OCI-LY7 (cell line): ENCODE measurements at regions not wholly inside any gene's neighbourhood (a gene's known extent, or its start where the extent isn't known, plus 50 kb on each side); places are given as distances from the start of the nearest gene placed in this dataset.

ENCODE experiments used
- BruUV-seq: library from RNA; stranded (reverse); fragments of 400-500 nt; replicated peaks from 2 replicates; lab custom pipeline; 2021; lab: Mats Ljungman, UMichigan
- CTCF ChIA-PET: fragments of 300-600 bp; sonication (Branson Sonifier 250); formaldehyde crosslinking; loops from one replicate; lab custom pipeline; 2022; ENCODE audit warnings: antibody characterized with exemption; ENCODE audit not compliant: unreplicated experiment; lab: Charles Lee
- POLR2A ChIA-PET: fragments of 300-600 bp; sonication (Branson Sonifier 250); formaldehyde crosslinking; loops from one replicate; lab custom pipeline; 2022; ENCODE audit warnings: antibody characterized with exemption; lab: Charles Lee
- DNase-seq: peaks from one replicate; pipeline ENCODE4 v3.0.0-alpha.2; 2015; ENCODE audit warnings: low spot score
- H2AFZ ChIP-seq: fragments of 200-600 bp; sonication (generic), shearing (Covaris generic); 2 replicates; pipeline ENCODE4 v1.6.1; 2014; ENCODE audit warnings: mild to moderate bottlenecking, antibody characterized with exemption, low read length, moderate library complexity
- H3K27ac ChIP-seq: fragments of 200-600 bp; sonication (generic); 2 replicates; pipeline ENCODE4 v1.5.1; 2014; ENCODE audit warnings: mixed run types, low read depth, mild to moderate bottlenecking, moderate library complexity, low read length, inconsistent platforms; ENCODE audit not compliant: poor library complexity, severe bottlenecking
- H3K36me3 ChIP-seq: fragments of 200-600 bp; sonication (generic); 2 replicates; pipeline ENCODE4 v1.6.1; 2014; ENCODE audit warnings: mild to moderate bottlenecking, antibody characterized with exemption, low read length, moderate library complexity, mixed read lengths; ENCODE audit not compliant: insufficient read depth
- H3K4me1 ChIP-seq: fragments of 200-600 bp; sonication (generic); 2 replicates; pipeline ENCODE4 v1.5.1; 2014; ENCODE audit warnings: mild to moderate bottlenecking, low read length; ENCODE audit not compliant: insufficient read depth, poor library complexity, severe bottlenecking
- H3K4me2 ChIP-seq: fragments of 200-600 bp; sonication (generic); 2 replicates; pipeline ENCODE4 v1.6.1; 2014; ENCODE audit warnings: mild to moderate bottlenecking, low read length
- H3K4me3 ChIP-seq: fragments of 200-600 bp; sonication (generic); 2 replicates; pipeline ENCODE4 v1.5.1; 2014; ENCODE audit warnings: mild to moderate bottlenecking, low read depth, low read length; ENCODE audit not compliant: poor library complexity, severe bottlenecking
- H3K79me2 ChIP-seq: fragments of 200-600 bp; sonication (generic); 2 replicates; pipeline ENCODE4 v1.6.1; 2016; ENCODE audit warnings: low read depth, mild to moderate bottlenecking, low read length, moderate library complexity, mixed read lengths; ENCODE audit not compliant: insufficient read depth
- H3K9me2 ChIP-seq: fragments of 200-600 bp; sonication (generic); 2 replicates; pipeline ENCODE4 v1.6.1; 2016; ENCODE audit warnings: mild to moderate bottlenecking, low read length, mixed read lengths; ENCODE audit not compliant: insufficient read depth
- H3K9me3 ChIP-seq: fragments of 200-600 bp; sonication (generic); 2 replicates; pipeline ENCODE4 v1.6.1; 2014; ENCODE audit warnings: mild to moderate bottlenecking, mixed run types, low read length, mixed read lengths
- H4K20me1 ChIP-seq: fragments of 200-600 bp; sonication (generic); 2 replicates; pipeline ENCODE4 v1.6.1; 2014; ENCODE audit warnings: mild to moderate bottlenecking, antibody characterized with exemption, low read length, moderate library complexity, mixed read lengths; ENCODE audit not compliant: insufficient read depth
- EZH2phosphoT487 ChIP-seq: fragments of 200-600 bp; sonication (generic); IDR thresholded peaks from 2 replicates; pipeline ENCODE4 v1.6.1; 2018; ENCODE audit warnings: low read depth, borderline replicate concordance, mild to moderate bottlenecking, mixed run types, antibody characterized with exemption, low read length, moderate library complexity, mixed read lengths
- intact Hi-C: fragments of 100-400 bp; cut with micrococcal nuclease; formaldehyde crosslinking; loops from one replicate; pipeline ENCODE4 v1.10.0; 2022; ENCODE audit not compliant: unreplicated experiment
- TF ChIP-seq, protein P1 (sequence below): fragments of 200-600 bp; sonication (generic); conservative IDR thresholded peaks from 2 replicates; pipeline ENCODE4 v1.5.1; 2014; ENCODE audit warnings: mild to moderate bottlenecking, antibody characterized with exemption, low read length, moderate library complexity, mixed read lengths

DNA sequence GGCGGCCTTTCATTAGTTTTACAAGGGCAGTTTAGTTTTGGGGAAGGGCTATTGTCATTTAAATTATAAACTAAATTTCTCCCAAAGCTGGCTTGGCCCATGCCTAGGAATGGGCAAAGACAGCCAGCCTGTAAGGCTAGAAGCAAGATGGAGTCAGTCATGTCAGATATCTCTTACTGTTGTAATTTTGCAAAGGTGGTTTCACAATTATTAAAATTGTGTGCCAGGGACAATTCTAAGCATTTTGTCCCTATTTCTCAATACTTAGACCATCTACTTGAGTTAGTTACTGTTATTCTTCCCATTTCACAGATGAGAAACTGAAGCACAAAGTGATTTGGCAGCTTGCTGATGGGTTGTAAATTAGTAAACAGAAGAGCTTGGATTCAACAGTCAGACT lies 467.7 kb upstream of the GOT2 start:
- no peaks in the 10 kb centered on the region for H4K20me1 ChIP-seq
- intact Hi-C loops: no loop called here
- H2AFZ ChIP-seq: no peak overlapping the region
- no peaks in the 10 kb centered on the region for H3K9me3 ChIP-seq
- DNase-seq: no peak
- H3K9me2 ChIP-seq: no peaks in the 10 kb centered on the region
- no TSS peak for BruUV-seq
- no peak overlapping the region for H3K4me2 ChIP-seq
- no peaks in the 10 kb centered on the region for H3K36me3 ChIP-seq
- TF ChIP-seq, protein P1, sequence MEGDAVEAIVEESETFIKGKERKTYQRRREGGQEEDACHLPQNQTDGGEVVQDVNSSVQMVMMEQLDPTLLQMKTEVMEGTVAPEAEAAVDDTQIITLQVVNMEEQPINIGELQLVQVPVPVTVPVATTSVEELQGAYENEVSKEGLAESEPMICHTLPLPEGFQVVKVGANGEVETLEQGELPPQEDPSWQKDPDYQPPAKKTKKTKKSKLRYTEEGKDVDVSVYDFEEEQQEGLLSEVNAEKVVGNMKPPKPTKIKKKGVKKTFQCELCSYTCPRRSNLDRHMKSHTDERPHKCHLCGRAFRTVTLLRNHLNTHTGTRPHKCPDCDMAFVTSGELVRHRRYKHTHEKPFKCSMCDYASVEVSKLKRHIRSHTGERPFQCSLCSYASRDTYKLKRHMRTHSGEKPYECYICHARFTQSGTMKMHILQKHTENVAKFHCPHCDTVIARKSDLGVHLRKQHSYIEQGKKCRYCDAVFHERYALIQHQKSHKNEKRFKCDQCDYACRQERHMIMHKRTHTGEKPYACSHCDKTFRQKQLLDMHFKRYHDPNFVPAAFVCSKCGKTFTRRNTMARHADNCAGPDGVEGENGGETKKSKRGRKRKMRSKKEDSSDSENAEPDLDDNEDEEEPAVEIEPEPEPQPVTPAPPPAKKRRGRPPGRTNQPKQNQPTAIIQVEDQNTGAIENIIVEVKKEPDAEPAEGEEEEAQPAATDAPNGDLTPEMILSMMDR: no peak
- no peak for TF ChIP-seq EZH2phosphoT487
- no peak overlapping the region for H3K27ac ChIP-seq
- no peaks in the 10 kb centered on the region for H3K79me2 ChIP-seq
- H3K4me1 ChIP-seq: no peaks in the 10 kb centered on the region
- CTCF ChIA-PET: no interaction called here
- no peak overlapping the region for H3K4me3 ChIP-seq
- POLR2A ChIA-PET: no interaction called here

DNA sequence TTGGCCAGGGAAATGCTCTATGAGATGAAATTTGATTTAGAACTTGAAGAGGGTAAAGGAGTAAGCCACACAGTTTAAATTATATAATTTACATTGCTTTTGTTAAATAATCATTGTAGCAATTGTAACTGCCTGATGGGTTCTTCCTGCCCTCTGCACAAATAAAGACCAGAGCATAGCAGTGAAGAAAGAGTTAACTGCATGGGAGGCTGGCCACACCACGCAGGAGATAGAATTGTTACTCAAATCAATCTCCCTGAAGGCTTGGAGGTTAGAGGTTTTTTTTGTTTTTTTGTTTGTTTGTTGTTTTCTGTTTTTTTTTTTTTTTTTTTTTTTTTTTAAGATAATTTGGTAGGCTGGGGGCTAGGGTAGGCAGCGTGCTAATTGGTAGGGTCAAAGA lies 467.0 kb upstream of the GOT2 start:
- no peak overlapping the region for H2AFZ ChIP-seq
- no peak overlapping the region for H3K4me3 ChIP-seq
- BruUV-seq: no TSS peak
- H3K79me2 ChIP-seq: no peaks in the 10 kb centered on the region
- ChIA-PET CTCF (no interaction called here), POLR2A (no interaction called here)
- DNase-seq: no peak
- H3K4me2 ChIP-seq: no peak overlapping the region
- intact Hi-C loops: no loop called here
- H3K27ac ChIP-seq: no peak overlapping the region
- no peak for TF ChIP-seq EZH2phosphoT487
- TF ChIP-seq, protein P1: no peak
- H3K9me2 ChIP-seq: no peaks in the 10 kb centered on the region
- no peaks in the 10 kb centered on the region for H3K36me3 ChIP-seq
- no peaks in the 10 kb centered on the region for H4K20me1 ChIP-seq
- no peaks in the 10 kb centered on the region for H3K9me3 ChIP-seq
- H3K4me1 ChIP-seq: no peaks in the 10 kb centered on the region

DNA sequence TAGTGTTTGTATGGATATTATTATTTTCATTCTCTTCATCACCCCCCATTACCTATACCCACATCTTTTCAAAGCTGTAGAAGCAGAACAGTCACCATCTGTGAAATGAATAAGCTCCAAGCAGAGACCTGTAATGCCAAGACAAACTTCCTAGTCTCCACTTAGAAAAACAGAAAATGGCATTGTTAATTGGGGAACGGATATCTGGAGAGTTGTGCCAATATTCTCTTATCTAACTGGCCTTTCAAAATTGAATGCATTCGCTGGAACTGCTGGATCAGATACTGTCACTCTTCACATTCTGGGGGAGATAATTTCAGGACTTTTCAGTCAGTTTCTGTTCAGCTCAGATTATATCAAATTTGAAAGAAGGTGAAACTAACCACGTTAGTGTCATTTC lies 464.4 kb upstream of the GOT2 start:
- no peak for DNase-seq
- CTCF ChIA-PET: no interaction called here
- Histone ChIP-seq H3K4me3 (no peak overlapping the region), H2AFZ (no peak overlapping the region), H3K4me1 (no peaks in the 10 kb centered on the region), H3K36me3 (no peaks in the 10 kb centered on the region), H3K27ac (no peak overlapping the region), H3K9me3 (no peaks in the 10 kb centered on the region), H4K20me1 (no peaks in the 10 kb centered on the region), H3K79me2 (no peaks in the 10 kb centered on the region), H3K9me2 (no peaks in the 10 kb centered on the region), H3K4me2 (no peak overlapping the region)
- intact Hi-C loops: no loop called here
- no TSS peak for BruUV-seq
- TF ChIP-seq, protein P1: no peak
- TF ChIP-seq EZH2phosphoT487: no peak
- POLR2A ChIA-PET: interaction anchor here (1.7 kb wide), 1 partner anchor 11 kb away, joined by 5 read pairs; no protein-coding TSS in a partner anchor
